NB4 (cell line): ENCODE measurements at regions not wholly inside any gene's neighbourhood (a gene's known extent, or its start where the extent isn't known, plus 50 kb on each side); places are given as distances from the start of the nearest gene placed in this dataset.

Experiments
- DNase-seq: peaks from one replicate; pipeline ENCODE4 v3.0.0; 2010; ENCODE audit warnings: low read depth
- H3K4me3 ChIP-seq: one replicate; pipeline ENCODE4 v1.5.1; 2011; ENCODE audit warnings: mild to moderate bottlenecking, low read depth, low read length, moderate library complexity
- MYC ChIP-seq: IDR thresholded peaks from 2 replicates; pipeline ENCODE4 v1.6.1; 2011; ENCODE audit warnings: low read depth, low read length
- POLR2A ChIP-seq: IDR thresholded peaks from 2 replicates; pipeline ENCODE4 v1.6.1; 2011; ENCODE audit warnings: mild to moderate bottlenecking; ENCODE audit not compliant: insufficient read length; ENCODE audit errors: extremely low read depth
- TF ChIP-seq, protein P1 (sequence below): IDR thresholded peaks from 2 replicates; pipeline ENCODE4 v1.6.1; 2011; ENCODE audit warnings: low read depth, low read length
- TF ChIP-seq, protein P2 (sequence below): IDR thresholded peaks from one replicate; pipeline ENCODE4 v1.5.1; 2012; ENCODE audit warnings: low read depth, low read length

DNA sequence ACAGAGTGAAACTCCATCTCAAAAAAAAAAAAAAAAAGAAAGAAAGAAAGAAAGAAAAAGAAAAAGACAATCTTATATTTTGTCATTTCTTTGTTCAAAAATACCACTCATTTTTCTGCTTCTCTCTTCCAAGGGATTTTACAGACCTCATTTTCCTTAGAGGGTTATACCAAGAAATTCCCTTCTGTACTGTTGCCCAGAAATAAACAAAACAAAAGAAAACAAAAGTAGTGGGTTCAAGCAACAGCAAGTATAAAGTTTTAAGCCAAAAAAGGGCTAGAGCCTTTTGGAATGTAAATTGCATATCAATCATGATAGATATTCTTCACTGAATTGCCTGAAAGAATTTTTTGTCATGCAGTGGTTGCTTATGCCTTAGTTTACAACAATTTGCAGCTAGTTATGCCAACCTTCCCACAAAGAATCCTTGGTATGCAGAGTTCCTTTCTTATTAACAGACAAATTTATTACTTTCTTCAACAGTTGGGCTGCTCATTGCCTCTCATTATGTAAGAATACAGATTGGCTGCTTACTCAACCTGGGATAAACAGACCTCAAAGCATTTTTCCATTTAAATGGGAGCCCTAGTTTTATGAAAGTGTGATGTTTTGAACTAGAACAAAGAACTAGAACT is 129.1 kb upstream of the PPFIA2 start:
- TF ChIP-seq MYC = no peak
- TF ChIP-seq, protein P1, sequence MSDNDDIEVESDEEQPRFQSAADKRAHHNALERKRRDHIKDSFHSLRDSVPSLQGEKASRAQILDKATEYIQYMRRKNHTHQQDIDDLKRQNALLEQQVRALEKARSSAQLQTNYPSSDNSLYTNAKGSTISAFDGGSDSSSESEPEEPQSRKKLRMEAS = no peak
- TF ChIP-seq, protein P2, sequence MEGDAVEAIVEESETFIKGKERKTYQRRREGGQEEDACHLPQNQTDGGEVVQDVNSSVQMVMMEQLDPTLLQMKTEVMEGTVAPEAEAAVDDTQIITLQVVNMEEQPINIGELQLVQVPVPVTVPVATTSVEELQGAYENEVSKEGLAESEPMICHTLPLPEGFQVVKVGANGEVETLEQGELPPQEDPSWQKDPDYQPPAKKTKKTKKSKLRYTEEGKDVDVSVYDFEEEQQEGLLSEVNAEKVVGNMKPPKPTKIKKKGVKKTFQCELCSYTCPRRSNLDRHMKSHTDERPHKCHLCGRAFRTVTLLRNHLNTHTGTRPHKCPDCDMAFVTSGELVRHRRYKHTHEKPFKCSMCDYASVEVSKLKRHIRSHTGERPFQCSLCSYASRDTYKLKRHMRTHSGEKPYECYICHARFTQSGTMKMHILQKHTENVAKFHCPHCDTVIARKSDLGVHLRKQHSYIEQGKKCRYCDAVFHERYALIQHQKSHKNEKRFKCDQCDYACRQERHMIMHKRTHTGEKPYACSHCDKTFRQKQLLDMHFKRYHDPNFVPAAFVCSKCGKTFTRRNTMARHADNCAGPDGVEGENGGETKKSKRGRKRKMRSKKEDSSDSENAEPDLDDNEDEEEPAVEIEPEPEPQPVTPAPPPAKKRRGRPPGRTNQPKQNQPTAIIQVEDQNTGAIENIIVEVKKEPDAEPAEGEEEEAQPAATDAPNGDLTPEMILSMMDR = no peak
- no peak for TF ChIP-seq POLR2A
- DNase-seq = no peak

DNA sequence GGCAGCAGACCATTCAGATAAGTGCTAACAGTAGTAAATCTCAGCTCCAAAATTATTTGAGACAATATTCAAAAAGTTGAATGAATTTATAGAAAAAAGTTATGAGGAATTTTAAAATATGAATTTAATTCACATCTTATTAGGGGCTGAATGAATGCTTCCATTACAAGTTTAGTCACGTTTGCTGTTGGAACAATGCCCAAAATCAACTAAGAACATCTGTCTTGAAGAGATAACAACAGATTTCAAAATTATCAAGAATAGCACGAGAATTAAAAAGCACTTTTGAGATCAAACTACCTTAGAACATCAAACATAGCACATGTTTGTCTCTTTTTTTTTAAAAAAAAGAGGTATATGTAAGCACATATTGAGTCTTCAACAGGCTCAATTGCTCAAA is 115.4 kb upstream of the PPFIA2 start:
- no peak overlapping the region for H3K4me3 ChIP-seq
- TF ChIP-seq, protein P1 = no peak
- TF ChIP-seq POLR2A (no peak), MYC (no peak)
- TF ChIP-seq, protein P2 = no peak
- no peak for DNase-seq

More for the DNA sequence above, 129.1 kb upstream of the PPFIA2 start:
- H3K4me3 ChIP-seq = no peak overlapping the region

DNA sequence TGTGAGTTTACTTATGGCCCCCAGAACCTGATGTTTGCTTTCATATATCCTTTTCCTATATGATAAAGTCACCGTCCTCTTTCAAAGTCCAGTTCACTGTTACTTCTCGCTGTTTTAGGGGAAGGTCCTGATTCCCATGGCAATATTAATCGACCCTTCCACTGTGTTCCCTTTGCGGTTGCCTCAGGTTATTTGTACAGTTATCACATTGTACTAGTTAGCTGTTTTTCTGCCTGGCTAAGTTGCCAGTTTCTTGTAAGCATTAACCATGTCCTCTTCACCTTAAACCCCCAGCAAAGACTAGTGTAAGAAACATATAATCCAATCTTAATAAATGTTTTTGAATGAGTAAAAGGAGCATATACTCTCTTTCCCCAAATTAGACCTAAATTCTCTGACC is 115.0 kb upstream of the PPFIA2 start:
- TF ChIP-seq, protein P2 = no peak
- TF ChIP-seq POLR2A = no peak
- TF ChIP-seq MYC = no peak
- TF ChIP-seq, protein P1 = no peak
- no peak for DNase-seq
- H3K4me3 ChIP-seq = no peak overlapping the region

DNA sequence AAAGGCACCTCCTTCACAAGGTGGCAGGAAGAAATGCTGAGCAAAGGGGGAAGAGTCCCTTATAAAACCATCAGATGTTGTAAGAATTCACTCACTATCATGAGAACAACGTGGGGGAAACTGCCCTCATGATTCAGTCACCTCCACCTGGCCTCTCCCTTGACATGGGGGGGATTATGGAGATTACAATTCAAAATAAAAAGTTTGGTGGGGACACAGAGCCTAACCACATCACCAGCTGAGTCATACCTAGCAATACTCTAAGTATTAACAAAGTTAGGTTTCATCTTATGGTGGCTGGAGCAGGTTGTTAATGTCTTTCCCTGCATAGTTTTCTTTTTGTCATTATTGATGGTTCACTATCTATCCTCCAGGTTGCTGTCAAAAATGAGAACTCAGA is 113.2 kb upstream of the PPFIA2 start:
- H3K4me3 ChIP-seq = no peak overlapping the region
- TF ChIP-seq POLR2A (no peak), MYC (no peak)
- TF ChIP-seq, protein P2 = no peak
- TF ChIP-seq, protein P1 = no peak
- DNase-seq = no peak

DNA sequence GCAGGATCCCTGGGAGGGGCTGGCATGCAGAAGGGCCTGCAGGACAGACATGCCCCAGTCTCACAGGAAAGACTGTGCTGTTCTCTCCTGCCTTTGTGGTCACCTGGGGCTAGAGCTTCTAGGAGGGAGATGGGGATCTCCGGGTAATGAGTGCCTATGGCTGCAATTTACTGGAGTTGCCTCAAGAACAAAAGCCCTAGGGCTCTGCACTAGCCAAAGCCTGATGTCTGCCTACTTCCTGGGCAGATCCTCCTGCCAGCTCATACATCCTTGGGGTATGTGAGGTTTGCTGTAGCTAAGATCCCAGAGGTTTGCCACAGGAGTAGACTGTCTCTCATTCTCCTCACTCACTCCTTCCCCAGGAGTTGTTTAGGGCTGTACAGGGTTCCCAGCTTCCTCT is 106.9 kb upstream of the PPFIA2 start:
- DNase-seq = no peak
- H3K4me3 ChIP-seq = no peak overlapping the region
- no peak for TF ChIP-seq POLR2A
- TF ChIP-seq, protein P2 = no peak
- no peak for TF ChIP-seq MYC
- TF ChIP-seq, protein P1 = no peak

DNA sequence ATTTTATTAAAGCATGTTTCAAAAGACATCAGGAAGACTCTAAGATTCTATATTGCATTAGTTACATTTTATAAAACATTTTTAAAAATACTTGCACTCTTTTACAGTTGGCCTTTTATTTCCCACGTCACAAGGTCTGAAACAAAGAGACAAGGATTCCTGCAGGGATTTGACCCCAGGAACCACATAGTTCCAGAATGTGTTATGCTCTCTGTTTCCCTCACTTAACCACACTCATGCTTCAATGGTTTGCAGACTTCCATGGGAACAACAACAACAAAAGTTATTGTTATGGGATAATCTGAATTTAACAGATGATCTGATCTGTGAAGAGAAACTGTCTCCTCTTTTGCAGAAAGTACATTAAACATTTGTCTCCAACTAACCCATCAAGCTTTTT is 104.3 kb upstream of the PPFIA2 start:
- DNase-seq = no peak
- TF ChIP-seq, protein P2 = no peak
- no peak overlapping the region for H3K4me3 ChIP-seq
